ENCODE measurements at regions not wholly inside any gene's neighbourhood (a gene's known extent, or its start where the extent isn't known, plus 50 kb on each side); places are given as distances from the start of the nearest gene placed in this dataset.

- no peak for DNase-seq
Observed at GRCh38 chr10:118246332-118247295, 95.5 kb downstream of the FAM204A start.

- DNase-seq, result no peak
Observed at GRCh38 chr10:118243907-118244306, 98.2 kb downstream of the FAM204A start.

DNA sequence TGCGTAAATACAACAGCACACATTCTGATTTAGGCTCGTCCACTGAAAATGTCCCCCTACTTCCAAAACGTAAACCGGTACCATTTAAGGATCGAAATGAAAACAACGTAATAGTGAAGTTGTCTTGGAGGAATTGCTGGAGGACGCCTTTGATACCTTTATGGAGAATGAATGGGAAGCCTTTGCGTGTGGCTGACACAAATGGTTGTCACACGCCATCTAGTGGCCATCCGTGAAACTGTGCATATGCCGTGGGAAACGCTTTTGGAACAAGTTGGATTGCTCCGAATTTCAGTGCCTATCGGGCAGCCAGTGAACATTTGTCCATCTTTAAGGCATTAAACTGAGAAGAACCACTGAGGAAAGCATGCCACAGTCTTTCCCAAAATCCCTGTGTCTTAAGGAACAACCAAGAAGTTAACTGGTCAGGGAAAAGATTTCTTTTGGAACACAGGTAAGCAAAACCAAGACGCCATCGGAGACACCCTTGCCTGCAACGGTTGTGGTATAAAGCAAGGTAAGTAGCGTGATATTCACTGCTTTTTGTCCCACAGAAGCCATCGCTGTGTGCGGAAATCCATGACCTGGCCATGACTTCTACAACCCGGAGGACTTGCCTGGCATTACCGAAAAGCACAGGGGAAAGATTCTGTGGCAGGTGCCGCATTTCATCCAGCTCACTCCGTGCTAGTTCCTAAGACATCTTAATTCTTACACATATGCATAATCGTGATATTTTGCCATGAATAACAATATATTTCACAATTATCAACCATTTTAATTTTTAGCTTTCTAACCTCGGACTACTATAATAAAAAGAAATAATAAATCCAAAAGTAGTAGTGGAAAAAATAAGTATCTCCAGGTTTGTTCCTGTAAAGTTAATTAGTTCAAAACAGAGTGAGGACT is 100.6 kb downstream of the FAM204A start:
- peak; percentile 28 to 29 for DNase-seq

- no peak for DNase-seq
Observed at GRCh38 chr10:118239236-118239630, 102.9 kb downstream of the FAM204A start.

- DNase-seq, result no peak
Observed at GRCh38 chr10:118238573-118239235, 103.4 kb downstream of the FAM204A start.

DNA sequence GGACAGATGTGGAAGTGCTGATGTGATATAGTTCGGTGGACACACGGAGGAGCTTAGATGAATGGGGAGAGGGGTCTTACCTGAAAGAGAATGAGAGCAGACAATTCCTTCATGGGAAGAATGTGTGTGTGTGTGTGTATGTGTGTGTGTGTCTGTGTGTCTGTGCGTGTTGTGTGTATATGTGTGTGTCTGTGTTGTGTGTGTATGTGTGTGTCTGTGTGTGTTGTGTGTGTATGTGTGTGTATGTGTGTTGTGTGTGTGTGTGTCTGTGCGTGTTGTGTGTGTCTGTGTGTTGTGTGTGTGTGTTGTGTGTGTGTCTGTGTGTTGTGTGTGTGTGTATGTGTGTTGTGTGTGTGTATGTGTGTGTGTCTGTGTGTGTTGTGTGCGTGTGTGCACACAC is 104.2 kb downstream of the FAM204A start:
- no peak for DNase-seq

GRCh38 chr10:118234683-118235082 is 107.4 kb downstream of the FAM204A start:
- no peak for DNase-seq

DNA sequence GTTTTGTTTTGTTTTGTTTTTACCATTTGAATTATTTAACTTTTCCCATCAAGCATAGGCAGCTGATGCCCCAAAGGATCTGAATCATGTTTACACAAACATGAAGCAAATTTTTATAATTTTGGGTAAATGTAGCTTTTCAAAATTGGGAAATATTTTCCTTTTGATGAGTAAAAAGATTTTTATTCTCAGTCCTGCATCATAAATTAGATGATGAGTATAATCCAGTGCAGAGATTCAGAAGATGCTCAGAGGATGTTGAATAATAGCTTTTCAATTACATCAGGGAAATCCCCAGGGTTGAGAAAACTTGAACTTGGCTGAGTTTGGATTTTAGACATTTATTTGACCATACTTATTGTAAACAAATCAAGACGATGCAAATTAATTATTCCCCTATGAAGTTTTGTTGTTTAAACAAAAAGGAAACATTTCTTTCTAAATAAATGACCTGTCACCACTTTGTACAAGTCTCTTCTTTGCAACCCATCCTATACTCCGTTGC is 121.7 kb downstream of the FAM204A start:
- DNase-seq, result no peak

DNA sequence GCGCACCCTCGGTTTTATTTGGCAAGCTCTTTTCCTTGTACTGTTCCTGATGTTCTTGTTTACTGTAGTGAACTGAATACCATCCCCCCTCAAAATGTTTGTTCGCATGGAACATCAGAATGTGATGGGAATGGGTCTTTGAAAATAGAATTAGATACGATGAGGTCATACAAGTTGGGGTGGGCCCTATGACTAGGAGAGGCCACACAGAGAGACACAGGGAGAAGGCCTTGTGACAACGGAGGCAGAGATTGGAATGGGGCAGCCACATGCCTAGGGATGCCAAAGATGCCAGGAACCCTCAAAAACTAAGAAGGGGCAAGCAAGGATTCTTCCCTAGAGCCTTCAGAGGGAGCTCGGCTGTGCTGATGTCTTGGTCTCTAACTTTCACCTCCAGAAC is 123.6 kb downstream of the FAM204A start:
- no peak for DNase-seq

- DNase-seq, result no peak
Observed at GRCh38 chr10:118216571-118217170, 125.5 kb downstream of the FAM204A start.

- no peak for DNase-seq
Observed at GRCh38 chr10:118216020-118216419, 126.1 kb downstream of the FAM204A start.

DNA sequence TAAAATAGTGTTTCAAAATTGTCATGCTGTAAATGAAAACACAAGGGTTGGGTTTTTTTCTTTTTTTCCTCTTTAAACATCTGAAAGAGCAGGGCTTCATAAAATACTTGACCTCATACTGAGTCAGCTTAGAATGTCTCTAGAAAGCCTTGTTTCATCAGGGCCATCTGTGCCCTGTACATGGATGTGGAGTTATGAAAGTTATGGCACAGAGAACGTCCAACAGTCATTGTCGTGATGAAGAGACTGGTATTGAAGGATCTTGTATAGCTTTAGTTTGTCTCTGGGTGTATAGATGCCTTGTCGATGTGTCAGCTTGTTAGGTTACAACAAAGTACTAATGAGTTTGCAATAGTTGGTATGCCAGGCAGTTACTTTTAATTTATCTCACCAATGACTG is 127.3 kb downstream of the FAM204A start:
- no peak for DNase-seq

DNA sequence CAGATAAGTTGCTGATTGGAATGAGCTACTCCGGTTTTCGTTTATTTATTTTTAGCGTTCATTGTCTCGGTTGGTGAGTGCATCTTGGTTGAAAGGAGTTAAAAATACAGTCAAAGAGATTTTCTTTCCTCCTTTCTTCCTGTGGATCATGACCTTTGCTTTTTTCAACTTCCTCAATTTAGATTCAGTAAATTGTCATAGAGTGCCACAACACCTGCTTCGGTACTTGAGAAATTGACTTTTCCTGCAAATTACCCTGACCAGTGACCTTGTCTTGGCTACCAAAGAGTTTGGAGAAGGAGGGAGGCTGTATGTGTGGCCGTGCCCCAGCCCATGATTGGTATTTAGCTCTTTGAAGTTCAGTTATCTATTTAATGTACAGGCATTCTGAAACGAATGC is 128.7 kb downstream of the FAM204A start:
- peak in 1 of 2 experiments; percentile 14 for DNase-seq

DNA sequence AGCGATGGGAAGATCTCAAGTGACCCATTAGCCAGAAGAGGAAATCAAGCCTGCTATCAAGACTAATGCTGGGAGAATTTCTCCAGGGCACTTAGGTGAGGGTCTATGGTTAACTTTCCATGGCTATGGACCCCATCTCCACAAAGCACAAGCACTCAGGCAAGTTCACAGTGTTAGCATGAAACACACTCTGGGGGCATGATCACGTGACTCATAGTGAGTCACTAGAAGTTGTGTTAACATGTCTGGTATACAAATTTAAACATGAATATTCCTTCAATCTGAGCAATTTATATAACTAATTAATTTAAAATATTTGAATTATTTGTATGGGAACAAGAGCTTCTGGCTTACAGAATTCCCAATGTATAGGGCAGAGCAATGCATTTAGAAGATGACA is 131.8 kb downstream of the FAM204A start:
- DNase-seq, result no peak

DNA sequence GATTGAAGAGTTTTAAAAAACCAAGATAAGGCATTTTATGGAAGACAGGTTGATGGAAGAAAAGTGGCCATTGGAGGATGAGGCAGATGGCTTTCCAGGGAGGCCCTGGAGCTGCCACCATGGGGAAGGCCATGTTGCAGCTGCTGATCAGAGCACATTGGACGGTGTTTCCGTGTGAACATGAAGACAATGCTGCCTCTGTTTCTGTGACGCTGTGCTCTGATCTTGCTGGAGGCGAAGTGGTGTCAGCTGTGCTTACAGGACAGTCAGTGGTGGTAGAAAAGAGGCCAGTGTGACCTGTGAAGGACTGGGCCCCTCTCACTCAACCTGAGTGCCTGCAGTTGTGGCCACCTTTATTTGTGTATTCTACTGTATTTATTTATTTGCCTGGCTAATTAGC is 132.9 kb downstream of the FAM204A start:
- no peak for DNase-seq

DNA sequence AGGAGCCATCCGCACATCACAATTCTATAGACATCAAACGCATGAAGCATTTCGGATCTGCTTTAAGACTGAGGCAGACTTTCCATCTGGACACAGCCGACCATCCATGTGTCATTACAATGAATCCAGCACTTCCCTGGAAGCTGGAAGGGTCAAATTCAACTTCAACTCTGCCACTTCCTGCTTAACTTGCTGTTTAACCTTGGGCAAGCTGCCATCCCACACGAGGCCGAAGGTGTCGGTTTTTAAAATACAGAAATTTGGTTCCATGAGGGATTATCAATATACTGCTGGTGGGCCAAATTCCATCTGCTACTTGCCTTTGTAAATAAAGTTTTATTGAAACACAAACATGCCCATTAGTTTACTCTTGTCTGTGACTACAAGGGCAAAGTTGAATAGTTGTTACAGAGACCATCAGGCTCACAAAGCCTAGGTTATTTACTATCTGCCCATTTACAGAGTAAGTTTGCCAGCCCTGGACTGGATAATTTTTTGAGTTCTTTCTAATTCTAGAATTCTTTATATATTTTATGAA is 134.6 kb downstream of the FAM204A start:
- no peak for DNase-seq

GRCh38 chr10:118204292-118204943 is 137.7 kb downstream of the FAM204A start:
- DNase-seq, result no peak

DNA sequence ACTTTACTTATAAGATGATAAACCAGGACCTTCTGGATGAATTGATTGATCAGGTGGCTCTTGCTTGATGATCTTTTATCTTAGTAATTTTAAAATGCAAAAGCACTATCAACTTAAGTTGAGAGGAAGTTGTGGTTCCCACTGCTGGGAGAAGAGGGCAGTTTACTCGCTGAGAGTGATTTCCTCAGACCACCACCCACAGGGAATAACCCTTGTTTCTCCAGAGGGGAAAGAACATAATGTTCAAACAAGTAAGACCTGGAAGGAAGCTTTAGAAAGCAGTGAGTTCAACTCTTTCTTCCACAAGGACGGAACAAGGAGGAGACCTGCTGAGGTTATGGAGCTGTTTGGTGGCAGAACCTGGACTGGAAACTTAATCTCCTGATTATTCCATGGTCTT is 138.7 kb downstream of the FAM204A start:
- no peak for DNase-seq

DNA sequence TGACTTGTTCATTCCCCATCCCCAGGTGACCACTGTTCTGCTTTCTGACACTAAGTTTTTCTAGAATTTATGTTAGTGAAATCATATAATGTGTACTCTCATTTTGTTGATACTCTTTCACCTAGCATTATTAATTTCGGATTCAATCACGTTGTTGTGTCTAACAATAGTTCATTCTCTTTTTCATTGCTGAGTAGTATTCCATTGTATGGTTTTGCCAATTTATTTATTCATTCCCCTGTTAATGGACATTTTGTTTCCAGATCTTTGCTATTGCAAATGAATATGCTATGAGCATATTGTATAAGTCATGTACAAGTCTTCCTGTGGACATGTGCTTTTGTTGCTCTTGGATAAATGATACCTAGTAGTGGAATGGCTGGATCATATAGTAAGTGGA is 146.4 kb downstream of the FAM204A start:
- DNase-seq, result no peak

- no peak for DNase-seq
Observed at GRCh38 chr10:118193642-118194041, 146.9 kb upstream of the RAB11FIP2 start.

DNA sequence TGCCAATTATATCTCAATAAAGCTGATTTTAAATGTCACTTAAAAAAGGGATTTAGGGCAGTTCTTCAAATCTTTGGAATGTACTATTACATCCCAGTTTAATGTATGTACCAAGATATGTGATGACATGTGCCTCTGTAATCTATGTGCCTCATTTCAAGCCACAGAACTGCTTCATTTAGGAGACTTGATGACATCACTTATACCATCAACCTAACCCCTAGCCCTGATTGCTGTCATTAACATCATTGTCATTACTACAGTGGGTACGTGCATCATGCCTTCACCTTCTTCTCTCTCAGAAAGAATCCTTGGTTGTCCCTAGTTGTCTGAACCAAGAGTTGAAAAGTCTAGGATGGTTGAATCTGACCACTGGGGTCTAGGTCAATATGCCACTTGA is 134.3 kb upstream of the RAB11FIP2 start:
- DNase-seq, result no peak

GRCh38 chr10:118175148-118175547 is 128.4 kb upstream of the RAB11FIP2 start:
- DNase-seq, result no peak

Data from AML-193 (cell line).